LoVo (cell line): ENCODE measurements at regions not wholly inside any gene's neighbourhood (a gene's known extent, or its start where the extent isn't known, plus 50 kb on each side); places are given as distances from the start of the nearest gene placed in this dataset.
A peak's percentile ranks its signal among the peaks of the same experiment; 100 is the strongest.

Source experiments
- DNase-seq: peaks from one replicate; pipeline ENCODE4 v3.0.0-alpha.2; 2016; ENCODE audit warnings: low spot score

- no peak for DNase-seq
These were observed 324.4 kb upstream of the ADAMTSL1 start for GRCh38 chr9:18149471-18150011.

- DNase-seq = no peak
These were observed 319.3 kb upstream of the ADAMTSL1 start for GRCh38 chr9:18154661-18155060.

DNA sequence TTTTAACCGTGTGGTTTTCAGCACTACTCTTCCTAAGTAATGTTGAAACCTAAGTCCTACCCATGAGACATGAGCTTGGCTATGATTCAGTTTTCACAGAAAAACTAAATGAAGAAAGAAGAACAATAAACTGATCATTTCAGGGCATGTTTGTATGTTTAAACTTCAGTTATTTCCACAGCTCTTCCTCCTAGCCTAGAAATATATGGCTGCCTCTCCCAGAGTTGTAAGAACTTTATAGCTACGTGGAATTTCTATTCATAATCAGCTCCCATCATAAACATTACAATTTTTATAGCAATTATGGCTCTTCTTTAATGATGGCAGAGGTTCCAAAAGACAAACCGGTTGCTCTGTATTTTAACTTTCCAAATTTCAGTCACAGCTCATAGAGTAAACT, 314.7 kb upstream of the ADAMTSL1 start:
- DNase-seq = no peak

DNA sequence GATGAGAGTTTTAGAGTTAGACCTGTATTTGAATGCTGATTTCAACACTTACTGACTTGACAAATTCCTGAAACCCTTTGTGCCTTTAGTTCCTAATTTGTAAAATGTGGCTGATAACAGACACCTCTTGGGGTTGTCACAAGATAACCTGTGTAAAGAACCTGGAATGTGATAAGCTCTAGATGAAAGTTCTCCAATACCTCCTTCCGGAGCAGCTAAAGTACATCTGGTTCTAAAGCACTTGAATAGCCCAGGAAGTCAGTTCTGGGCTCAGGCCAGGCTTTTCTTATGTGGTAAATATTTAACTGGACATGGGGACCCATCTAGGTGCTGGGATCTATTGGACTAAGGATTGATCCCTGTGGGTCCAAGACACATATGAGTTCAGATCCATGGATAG, 310.8 kb upstream of the ADAMTSL1 start:
- DNase-seq = no peak

DNA sequence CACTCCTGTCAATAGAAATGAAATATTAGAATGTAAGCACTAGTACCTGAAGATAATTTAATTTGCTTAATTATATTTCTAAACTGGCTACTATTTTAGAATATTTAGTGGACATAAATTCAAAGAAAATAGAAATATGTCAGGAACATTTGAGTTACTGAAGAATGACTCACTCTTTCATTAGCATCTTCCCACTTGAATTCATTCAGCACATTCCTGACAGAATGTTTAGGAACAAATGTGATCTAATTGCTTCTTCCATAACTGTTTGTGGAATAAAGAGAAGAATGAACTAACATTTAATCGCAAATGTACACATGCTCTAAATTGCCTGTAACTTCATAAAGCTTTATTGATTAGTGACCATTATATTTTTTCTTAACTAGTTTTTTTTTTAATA, 306.2 kb upstream of the ADAMTSL1 start:
- DNase-seq = no peak

DNA sequence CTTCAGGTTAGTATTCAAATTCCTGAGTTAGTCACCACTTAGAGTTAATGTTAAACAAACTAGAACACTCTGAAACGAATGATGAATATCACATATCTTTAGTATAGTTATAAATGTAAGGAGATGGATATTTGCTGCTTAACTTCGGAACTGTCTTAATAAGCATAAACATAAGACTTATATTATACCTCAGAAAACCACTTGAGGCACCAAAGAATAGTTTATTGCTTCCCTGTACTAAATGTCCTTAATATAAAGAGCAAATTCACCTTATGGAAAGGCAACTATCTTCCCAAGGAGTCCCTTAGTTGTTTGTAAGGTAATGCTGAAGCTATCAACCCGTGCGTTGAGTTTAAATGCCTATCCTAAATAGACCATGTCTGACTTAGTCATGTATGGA, 300.0 kb upstream of the ADAMTSL1 start:
- no peak for DNase-seq

GRCh38 chr9:18182636-18183035, 291.3 kb upstream of the ADAMTSL1 start:
- no peak for DNase-seq

DNA sequence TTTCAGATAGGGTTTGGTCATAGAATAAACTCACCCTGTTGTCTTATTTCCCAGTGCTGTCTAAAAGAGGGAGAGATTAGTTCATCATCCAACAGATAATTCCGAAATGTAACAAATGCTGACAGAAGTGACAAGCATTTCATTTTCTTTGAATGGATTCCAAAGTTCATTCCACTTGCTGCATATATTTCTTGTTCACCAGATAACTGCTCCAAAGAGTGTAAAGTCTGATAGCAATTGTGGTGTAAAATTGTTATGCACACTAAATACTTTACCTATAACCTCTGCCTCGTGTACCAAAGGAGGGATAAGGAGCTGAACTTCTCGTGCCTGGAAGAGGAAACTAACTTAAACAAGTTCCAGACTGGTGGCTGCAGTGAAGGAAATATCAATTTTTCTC, 290.0 kb upstream of the ADAMTSL1 start:
- DNase-seq = no peak

DNA sequence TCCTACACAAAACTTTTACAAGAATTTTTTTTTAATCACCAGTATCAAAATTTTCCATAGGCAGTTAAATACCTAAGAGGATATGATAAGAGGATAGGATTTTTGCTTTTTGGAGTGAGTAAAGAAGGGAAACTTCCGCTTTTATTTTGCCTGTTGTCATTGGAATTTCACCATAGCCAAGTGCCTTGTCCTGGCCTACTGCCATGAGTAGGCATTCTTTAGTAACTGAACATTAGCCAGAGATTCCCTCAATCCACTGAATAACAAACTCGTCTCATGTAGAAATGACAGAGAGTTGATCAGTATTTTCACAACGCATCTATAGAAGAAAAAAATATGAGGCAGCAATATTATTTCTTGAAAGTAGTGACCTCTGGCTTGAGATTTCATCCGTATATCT, 289.6 kb upstream of the ADAMTSL1 start:
- no peak for DNase-seq

- peak; percentile 58 for DNase-seq
These were observed 288.8 kb upstream of the ADAMTSL1 start for GRCh38 chr9:18185196-18185595.

GRCh38 chr9:18188971-18189370, 285.0 kb upstream of the ADAMTSL1 start:
- no peak for DNase-seq

DNA sequence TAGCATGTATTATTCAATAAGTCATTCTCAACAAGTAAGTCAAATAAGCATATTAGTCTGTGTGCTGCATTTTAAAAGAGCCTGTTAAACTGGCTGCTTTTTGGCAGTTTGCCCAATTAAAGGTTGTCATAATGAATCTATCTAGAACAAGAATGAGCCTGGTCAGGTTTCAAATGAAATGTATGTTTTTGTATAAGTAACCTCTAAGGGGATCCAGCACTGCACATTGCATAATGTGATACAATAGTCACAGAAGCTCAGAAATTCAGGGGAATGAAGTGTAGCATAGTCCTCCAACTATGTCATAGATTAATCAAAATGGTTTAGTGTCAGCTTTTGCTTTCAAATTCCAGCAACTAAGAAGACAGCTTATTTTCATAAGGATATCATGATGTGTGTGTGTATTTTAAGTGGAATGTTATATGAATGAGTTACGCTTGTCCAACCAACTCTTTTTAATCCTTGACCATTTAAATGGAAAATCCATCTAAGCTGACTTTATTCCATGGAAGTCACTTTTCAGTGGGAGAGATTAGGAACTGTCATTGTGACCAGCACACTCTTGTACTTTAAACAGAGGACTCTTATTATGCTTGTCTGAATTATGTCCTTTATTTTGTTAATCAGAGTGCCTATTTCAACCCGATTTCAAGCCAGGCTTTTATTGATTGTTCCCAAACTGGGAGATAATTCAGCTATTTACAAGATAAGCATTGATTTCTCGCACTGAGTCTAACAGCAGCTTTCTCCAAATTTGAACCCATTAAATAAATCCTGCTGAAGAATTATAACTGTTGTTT, 283.9 kb upstream of the ADAMTSL1 start:
- DNase-seq = no peak

GRCh38 chr9:18190671-18191374, 283.1 kb upstream of the ADAMTSL1 start:
- no peak for DNase-seq

DNA sequence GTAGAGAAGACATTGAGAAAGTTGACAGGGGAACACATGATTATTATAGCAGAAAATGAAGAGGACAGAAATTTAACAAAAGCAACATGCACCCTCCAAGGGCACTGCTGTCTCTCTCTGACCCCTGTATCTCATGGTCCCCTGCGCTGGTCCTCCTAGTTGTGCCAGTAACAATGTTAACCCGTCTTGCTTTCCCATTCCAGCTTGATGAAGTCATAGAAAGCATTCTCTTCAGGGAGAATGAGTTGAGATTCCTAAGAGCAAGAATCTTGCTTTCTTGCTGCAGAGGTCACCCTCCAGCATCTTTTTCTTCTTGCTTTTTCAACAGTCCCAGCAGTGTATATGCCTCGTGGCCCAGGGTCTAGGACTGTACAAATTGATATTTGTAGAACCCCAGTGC, 279.6 kb upstream of the ADAMTSL1 start:
- no peak for DNase-seq

DNA sequence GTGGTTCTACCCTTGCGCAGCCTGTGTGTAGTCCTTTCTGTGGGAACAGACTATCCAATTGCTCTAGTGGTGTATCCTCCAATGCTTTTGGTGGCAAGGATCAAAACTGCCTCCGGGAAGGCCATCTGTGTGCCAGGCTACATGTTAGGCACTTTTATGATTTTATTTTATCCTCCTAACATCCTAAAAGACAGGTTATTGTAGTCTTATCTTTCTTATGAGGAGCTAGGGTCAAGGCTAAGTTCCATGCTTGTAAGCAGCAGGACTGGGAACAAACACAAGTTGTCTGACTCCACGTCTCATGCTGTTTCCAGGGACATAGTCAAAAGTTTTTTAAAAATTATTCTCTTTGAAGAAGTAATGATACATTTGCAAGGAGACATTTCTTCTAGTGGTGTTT, 278.7 kb upstream of the ADAMTSL1 start:
- no peak for DNase-seq

DNA sequence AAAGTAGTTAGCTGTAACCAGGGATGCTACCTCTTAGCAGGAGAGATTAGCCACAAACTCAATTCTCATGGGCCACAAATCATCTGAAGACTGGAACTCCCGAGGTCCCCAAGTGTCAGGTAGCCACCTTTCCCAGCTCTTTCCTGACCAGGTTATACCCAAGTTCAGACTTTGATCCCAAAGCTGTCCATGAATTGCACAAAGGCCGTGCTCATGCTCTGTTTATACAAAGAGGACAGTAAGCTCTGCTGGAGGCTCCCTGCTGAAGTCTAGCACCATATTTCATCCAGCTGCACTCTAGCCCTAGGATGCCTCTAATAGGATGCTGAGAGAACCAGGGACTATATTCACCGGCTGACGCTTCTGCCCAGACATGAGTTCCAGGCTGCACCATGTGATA, 271.0 kb upstream of the ADAMTSL1 start:
- no peak for DNase-seq

DNA sequence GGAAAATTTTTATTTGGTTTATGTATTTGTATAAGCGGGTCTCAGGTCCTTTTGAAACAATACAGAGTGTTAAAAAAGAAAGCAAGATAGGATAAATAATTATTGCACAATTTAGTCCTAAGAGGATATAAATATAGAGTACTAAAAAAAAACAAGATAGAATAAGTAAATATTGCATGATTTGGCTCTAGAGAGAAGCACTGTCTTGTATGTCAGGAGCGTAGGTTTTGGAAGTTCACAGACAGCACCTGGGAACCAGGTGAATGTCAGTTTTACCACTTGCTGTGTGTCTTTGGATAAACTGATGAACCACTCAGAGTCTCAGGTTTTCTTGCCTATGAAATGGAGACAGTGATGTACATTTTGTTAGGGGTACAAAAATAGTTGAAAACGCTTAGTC, 266.2 kb upstream of the ADAMTSL1 start:
- no peak for DNase-seq

GRCh38 chr9:18208166-18209059, 265.5 kb upstream of the ADAMTSL1 start:
- peak; percentile 20 for DNase-seq

GRCh38 chr9:18215626-18216025, 258.3 kb upstream of the ADAMTSL1 start:
- DNase-seq = no peak

DNA sequence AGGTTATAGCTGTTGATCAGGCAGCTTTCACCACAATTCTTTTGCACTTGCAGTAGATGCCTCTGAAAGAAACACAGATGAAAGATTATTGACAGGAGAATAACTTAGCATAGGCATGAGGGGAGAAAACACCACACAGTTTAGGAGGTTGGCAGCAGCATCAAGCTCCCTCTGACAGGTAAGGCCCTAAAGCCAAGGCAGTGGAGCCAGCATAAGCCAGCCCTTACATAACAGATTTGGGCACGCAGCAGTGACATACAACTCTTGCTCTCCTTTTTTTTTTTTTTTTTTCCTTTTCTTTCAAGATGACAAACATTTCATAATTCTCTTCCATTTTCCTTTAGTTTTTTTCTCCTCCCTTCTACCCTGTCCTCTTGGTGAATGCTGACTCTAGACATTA, 257.6 kb upstream of the ADAMTSL1 start:
- no peak for DNase-seq

- DNase-seq = no peak
These were observed 245.9 kb upstream of the ADAMTSL1 start for GRCh38 chr9:18228101-18228500.

- DNase-seq = no peak
These were observed 243.8 kb upstream of the ADAMTSL1 start for GRCh38 chr9:18229992-18230676.
